ENCODE measurements at regions not wholly inside any gene's neighbourhood (a gene's known extent, or its start where the extent isn't known, plus 50 kb on each side); places are given as distances from the start of the nearest gene placed in this dataset.

GRCh38 chr6:28732052-28732451, 191.7 kb downstream of the TRIM27 start:
- Histone ChIP-seq H4K20me1 (ENCODE audit: low read depth, low read length) (no peaks in the 10 kb centered on the region), H2AFZ (ENCODE audit: low read depth, low read length, severe bottlenecking) (no peak overlapping the region), H3F3A (ENCODE audit: insufficient read depth) (peaks cover 3% of the 10 kb centered on the region; the same call in 1 of the 2 replicates), H3K4me3 (ENCODE audit: insufficient read depth, low read length, poor library complexity, severe bottlenecking) (no peak overlapping the region), H3K9me3 (ENCODE audit: insufficient read depth, low read length) (no peaks in the 10 kb centered on the region), H3K27me3 (ENCODE audit: low read length) (no peaks in the 10 kb centered on the region), H3K9me2 (replicated peaks; ENCODE audit: insufficient read depth, low read length) (no peaks in the 10 kb centered on the region), H3K9ac (ENCODE audit: low read length) (no peak overlapping the region), H3K27ac (ENCODE audit: low read depth, low read length) (no peak overlapping the region), H3K36me3 (ENCODE audit: low read length) (no peaks in the 10 kb centered on the region), H3K4me2 (ENCODE audit: low read depth, low read length, poor library complexity, severe bottlenecking) (no peak overlapping the region), H3K79me2 (ENCODE audit: insufficient read depth, low read length) (no peaks in the 10 kb centered on the region)
- TF ChIP-seq EZH2phosphoT487 (conservative IDR thresholded peaks at IDR 0.05; ENCODE audit: low read length) = no peak
- TF ChIP-seq CTCF (IDR thresholded peaks at IDR 0.05; ENCODE audit: insufficient read depth, low read length, poor library complexity, severe bottlenecking) = no peak

- no peaks in the 10 kb centered on the region for H3F3A ChIP-seq (ENCODE audit: insufficient read depth)
- H3K27ac ChIP-seq (ENCODE audit: low read depth, low read length) = no peak overlapping the region
- no peak overlapping the region for H2AFZ ChIP-seq (ENCODE audit: low read depth, low read length, severe bottlenecking)
- H4K20me1 ChIP-seq (ENCODE audit: low read depth, low read length) = no peaks in the 10 kb centered on the region
- no peak for TF ChIP-seq EZH2phosphoT487 (conservative IDR thresholded peaks at IDR 0.05; ENCODE audit: low read length)
- TF ChIP-seq CTCF (IDR thresholded peaks at IDR 0.05; ENCODE audit: insufficient read depth, low read length, poor library complexity, severe bottlenecking) = no peak
- H3K79me2 ChIP-seq (ENCODE audit: insufficient read depth, low read length) = no peaks in the 10 kb centered on the region
- no peaks in the 10 kb centered on the region for H3K36me3 ChIP-seq (ENCODE audit: low read length)
- H3K4me3 ChIP-seq (ENCODE audit: insufficient read depth, low read length, poor library complexity, severe bottlenecking) = no peak overlapping the region
- H3K9ac ChIP-seq (ENCODE audit: low read length) = no peak overlapping the region
- H3K9me3 ChIP-seq (ENCODE audit: insufficient read depth, low read length) = no peaks in the 10 kb centered on the region
- no peak overlapping the region for H3K4me2 ChIP-seq (ENCODE audit: low read depth, low read length, poor library complexity, severe bottlenecking)
- H3K27me3 ChIP-seq (ENCODE audit: low read length) = 0 out of 2 replicates have a peak, but pooled peaks cover 4% of the 10 kb centered on the region
- no peaks in the 10 kb centered on the region for H3K9me2 ChIP-seq (replicated peaks; ENCODE audit: insufficient read depth, low read length)
Observed at GRCh38 chr6:28734443-28734959, 189.3 kb downstream of the TRIM27 start.

GRCh38 chr6:28736121-28736520, 187.7 kb downstream of the TRIM27 start:
- Histone ChIP-seq H3K27me3 (ENCODE audit: low read length) (0 out of 2 replicates have a peak, but pooled peaks cover 4% of the 10 kb centered on the region), H3K9me2 (replicated peaks; ENCODE audit: insufficient read depth, low read length) (no peaks in the 10 kb centered on the region), H3K4me3 (ENCODE audit: insufficient read depth, low read length, poor library complexity, severe bottlenecking) (no peak overlapping the region), H3F3A (ENCODE audit: insufficient read depth) (no peaks in the 10 kb centered on the region), H3K9me3 (ENCODE audit: insufficient read depth, low read length) (no peaks in the 10 kb centered on the region), H3K79me2 (ENCODE audit: insufficient read depth, low read length) (no peaks in the 10 kb centered on the region), H3K4me2 (ENCODE audit: low read depth, low read length, poor library complexity, severe bottlenecking) (no peak overlapping the region), H3K36me3 (ENCODE audit: low read length) (no peaks in the 10 kb centered on the region), H2AFZ (ENCODE audit: low read depth, low read length, severe bottlenecking) (no peak overlapping the region), H4K20me1 (ENCODE audit: low read depth, low read length) (no peaks in the 10 kb centered on the region), H3K27ac (ENCODE audit: low read depth, low read length) (no peak overlapping the region), H3K9ac (ENCODE audit: low read length) (no peak overlapping the region)
- no peak for TF ChIP-seq CTCF (IDR thresholded peaks at IDR 0.05; ENCODE audit: insufficient read depth, low read length, poor library complexity, severe bottlenecking)
- no peak for TF ChIP-seq EZH2phosphoT487 (conservative IDR thresholded peaks at IDR 0.05; ENCODE audit: low read length)
